Esophagus squamous epithelium (tissue), 5 donors: ENCODE measurements at regions not wholly inside any gene's neighbourhood (a gene's known extent, or its start where the extent isn't known, plus 50 kb on each side); places are given as distances from the start of the nearest gene placed in this dataset.

Experiments
- DNase-seq: peaks from one replicate; lab custom pipeline; 2025; lab: John Stamatoyannopoulos, UW
- H3K27ac ChIP-seq, 4 donors: fragments of 200-600 bp; sonication (generic); one replicate each; pipeline ENCODE4 v1.5.1; 2016 to 2019; ENCODE audit warnings: mild to moderate bottlenecking in 1 of 4
- H3K27me3 ChIP-seq, 4 donors: fragments of 200-600 bp; sonication (generic); 1 replicate in 3 of 4; 2 replicates in 1 of 4; pipeline versions ENCODE4 v1.5.1 to v1.6.0; 2017 to 2021; ENCODE audit warnings: antibody characterized with exemption in 1 of 4
- H3K36me3 ChIP-seq, 3 donors: fragments of 200-600 bp; sonication (generic); one replicate each; pipeline ENCODE4 v1.5.1; 2016 to 2019
- H3K4me1 ChIP-seq, 3 donors: fragments of 200-600 bp; sonication (generic); one replicate each; pipeline ENCODE4 v1.5.1; 2017 to 2019
- H3K4me3 ChIP-seq, 4 donors: fragments of 200-600 bp; sonication (generic); 1 replicate in 3 of 4; 2 replicates in 1 of 4; pipeline ENCODE4 v1.5.1; 2016 to 2019; ENCODE audit warnings: mild to moderate bottlenecking in 2 of 4, moderate library complexity in 1 of 4
- H3K9me3 ChIP-seq, 3 donors: fragments of 200-600 bp; sonication (generic); one replicate each; pipeline ENCODE4 v1.5.1; 2016 to 2019
- POLR2A ChIP-seq, 4 donors: fragments of 450-650 bp; IDR thresholded peaks; one replicate each; pipeline ENCODE4 v1.6.1; 2017; ENCODE audit warnings: antibody characterized with exemption in 4 of 4, mild to moderate bottlenecking in 4 of 4, moderate library complexity in 3 of 4
- WGBS, 2 donors: methylation state at CpG; one replicate each; pipeline ENCODE4 v1.1.5; 2018; 5-methylcytosine and 5-hydroxymethylcytosine counted together
- intact Hi-C: fragments of 100-400 bp; cut with DNase I; formaldehyde crosslinking; loops from one replicate; pipeline ENCODE4 v1.15.0; 2022
- TF ChIP-seq, protein P1 (sequence below), 6 experiments: fragments of 450-650 bp in 4 of 6; fragments of 200-600 bp in 2 of 6; sonication (generic) in 2 of 6; IDR thresholded peaks; one replicate each; pipeline ENCODE4 v1.5.1; 2016 to 2019; ENCODE audit warnings: antibody characterized with exemption in 6 of 6, mild to moderate bottlenecking in 4 of 6, moderate library complexity in 4 of 6
- donor health status: DM: yes; HTN: yes; CAD: no.

GRCh38 chr22:35475545-35475944 is 65.1 kb upstream of the RASD2 start:
- Histone ChIP-seq H3K4me1 (peaks cover 0 to 27% (median 8%) of the 10 kb centered on the region in 3 donors), H3K27ac (no peak overlapping the region), H3K9me3 (no peaks in the 10 kb centered on the region), H3K4me3 (no peak overlapping the region), H3K36me3 (no peaks in the 10 kb centered on the region), H3K27me3 (peaks cover 0 to 10% (median 0%) of the 10 kb centered on the region in 4 donors)
- DNase-seq: no peak
- TF ChIP-seq, protein P1, sequence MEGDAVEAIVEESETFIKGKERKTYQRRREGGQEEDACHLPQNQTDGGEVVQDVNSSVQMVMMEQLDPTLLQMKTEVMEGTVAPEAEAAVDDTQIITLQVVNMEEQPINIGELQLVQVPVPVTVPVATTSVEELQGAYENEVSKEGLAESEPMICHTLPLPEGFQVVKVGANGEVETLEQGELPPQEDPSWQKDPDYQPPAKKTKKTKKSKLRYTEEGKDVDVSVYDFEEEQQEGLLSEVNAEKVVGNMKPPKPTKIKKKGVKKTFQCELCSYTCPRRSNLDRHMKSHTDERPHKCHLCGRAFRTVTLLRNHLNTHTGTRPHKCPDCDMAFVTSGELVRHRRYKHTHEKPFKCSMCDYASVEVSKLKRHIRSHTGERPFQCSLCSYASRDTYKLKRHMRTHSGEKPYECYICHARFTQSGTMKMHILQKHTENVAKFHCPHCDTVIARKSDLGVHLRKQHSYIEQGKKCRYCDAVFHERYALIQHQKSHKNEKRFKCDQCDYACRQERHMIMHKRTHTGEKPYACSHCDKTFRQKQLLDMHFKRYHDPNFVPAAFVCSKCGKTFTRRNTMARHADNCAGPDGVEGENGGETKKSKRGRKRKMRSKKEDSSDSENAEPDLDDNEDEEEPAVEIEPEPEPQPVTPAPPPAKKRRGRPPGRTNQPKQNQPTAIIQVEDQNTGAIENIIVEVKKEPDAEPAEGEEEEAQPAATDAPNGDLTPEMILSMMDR (IDR thresholded peaks at IDR 0.05): no peak
- no peak for TF ChIP-seq POLR2A (IDR thresholded peaks at IDR 0.05)
- WGBS, 2 donors: 42 to 46% methylated on average over 7 of the region's 10 CpGs
- intact Hi-C loops: no loop called here

GRCh38 chr22:35476341-35476740 is 64.3 kb upstream of the RASD2 start:
- no peaks in the 10 kb centered on the region for H3K36me3 ChIP-seq
- 76 to 82% methylated on average over 11 of the region's 11 CpGs for WGBS, 2 donors
- DNase-seq: no peak
- no peak overlapping the region for H3K27ac ChIP-seq
- no peak for TF ChIP-seq POLR2A (IDR thresholded peaks at IDR 0.05)
- intact Hi-C loops: no loop called here
- peaks cover 2 to 35% (median 15%) of the 10 kb centered on the region in 3 donors for H3K4me1 ChIP-seq
- H3K4me3 ChIP-seq: no peak overlapping the region
- peaks cover 0 to 18% (median 0%) of the 10 kb centered on the region in 4 donors for H3K27me3 ChIP-seq
- no peaks in the 10 kb centered on the region for H3K9me3 ChIP-seq

DNA sequence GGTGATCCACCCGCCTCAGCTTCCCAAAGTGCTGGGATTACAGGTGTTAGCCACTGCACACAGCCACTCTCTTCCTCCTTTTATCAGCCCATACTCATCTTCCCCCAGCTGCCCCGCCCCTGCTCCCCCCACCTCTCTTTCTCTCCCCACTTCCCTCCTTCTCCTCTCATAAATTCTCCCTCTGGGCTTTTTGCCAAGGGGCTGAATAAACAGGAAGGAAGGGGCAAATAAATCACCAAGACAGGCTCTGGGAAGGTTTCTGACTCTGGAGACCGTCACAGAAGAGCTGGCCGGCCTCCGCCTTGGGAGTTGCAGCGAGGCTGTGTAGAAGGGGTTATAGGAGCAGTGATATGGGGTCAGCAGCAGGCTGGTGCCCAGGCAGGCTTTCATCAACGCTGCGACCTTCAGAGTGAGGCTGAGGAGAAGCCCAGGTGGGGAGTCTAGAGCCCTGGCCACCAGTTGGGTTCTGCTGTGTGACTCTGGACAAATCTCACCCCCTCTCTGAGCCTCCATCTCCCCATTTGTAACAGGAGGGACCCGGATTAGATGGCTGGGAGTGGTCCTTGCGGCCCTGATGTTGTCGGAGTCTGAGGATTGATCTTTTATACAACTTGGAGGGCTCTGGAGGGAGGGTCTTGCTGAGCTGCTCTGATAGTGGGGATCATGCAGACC is 62.6 kb upstream of the RASD2 start:
- intact Hi-C loops: no loop called here
- Histone ChIP-seq H3K27me3 (peaks cover 0 to 25% (median 0%) of the 10 kb centered on the region in 4 donors), H3K9me3 (no peaks in the 10 kb centered on the region), H3K4me3 (no peak overlapping the region), H3K36me3 (no peaks in the 10 kb centered on the region), H3K27ac (peak overlapping the region in 2 of 4 donors; percentile 22 to 29), H3K4me1 (peaks cover 4 to 36% (median 16%) of the 10 kb centered on the region in 3 donors)
- TF ChIP-seq POLR2A (IDR thresholded peaks at IDR 0.05): no peak
- TF ChIP-seq, protein P1 (IDR thresholded peaks at IDR 0.05): no peak
- DNase-seq: no peak
- WGBS, 2 donors: 27 to 40% methylated on average over 7 to 10 of the region's 11 CpGs

GRCh38 chr22:35478633-35479107 is 62.0 kb upstream of the RASD2 start:
- no peak for DNase-seq
- Histone ChIP-seq H3K9me3 (no peaks in the 10 kb centered on the region), H3K36me3 (no peaks in the 10 kb centered on the region), H3K27me3 (peaks cover 0 to 32% (median 0%) of the 10 kb centered on the region in 4 donors), H3K4me1 (peaks cover 4 to 36% (median 16%) of the 10 kb centered on the region in 3 donors), H3K27ac (peak overlapping the region in 2 of 4 donors; percentile 22 to 29), H3K4me3 (no peak overlapping the region)
- WGBS, 2 donors: 55 to 71% methylated on average over 7 to 9 of the region's 9 CpGs
- intact Hi-C loops: no loop called here
- TF ChIP-seq, protein P1 (IDR thresholded peaks at IDR 0.05): no peak
- TF ChIP-seq POLR2A (IDR thresholded peaks at IDR 0.05): no peak

- Histone ChIP-seq H3K36me3 (no peaks in the 10 kb centered on the region), H3K4me1 (peaks cover 4 to 36% (median 16%) of the 10 kb centered on the region in 3 donors), H3K9me3 (no peaks in the 10 kb centered on the region), H3K27ac (no peak overlapping the region), H3K4me3 (no peak overlapping the region), H3K27me3 (peaks cover 0 to 33% (median 0%) of the 10 kb centered on the region in 4 donors)
- WGBS, 2 donors: 58 to 75% methylated on average over 2 to 4 of the region's 9 CpGs
- no peak for DNase-seq
- intact Hi-C loops: no loop called here
- TF ChIP-seq, protein P1 (IDR thresholded peaks at IDR 0.05): no peak
- no peak for TF ChIP-seq POLR2A (IDR thresholded peaks at IDR 0.05)
Observed at GRCh38 chr22:35479359-35479758, 61.3 kb upstream of the RASD2 start.
